ENCODE measurements at regions not wholly inside any gene's neighbourhood (a gene's known extent, or its start where the extent isn't known, plus 50 kb on each side); places are given as distances from the start of the nearest gene placed in this dataset.

GRCh38 chr18:60950634-60951033, 382.6 kb upstream of the CDH20 start:
- no peak overlapping the region for H3K27ac ChIP-seq
- H3K4me3 ChIP-seq, result no peak overlapping the region
- no peaks in the 10 kb centered on the region for H3K9me3 ChIP-seq (replicated peaks)
- no peaks in the 10 kb centered on the region for H3K27me3 ChIP-seq
- DNase-seq, result no peak
- no peaks in the 10 kb centered on the region for H3K36me3 ChIP-seq
- H3K4me1 ChIP-seq, result no peaks in the 10 kb centered on the region

GRCh38 chr18:60951091-60951490, 382.1 kb upstream of the CDH20 start:
- Histone ChIP-seq H3K4me1 (no peaks in the 10 kb centered on the region), H3K36me3 (no peaks in the 10 kb centered on the region), H3K27me3 (no peaks in the 10 kb centered on the region), H3K4me3 (no peak overlapping the region), H3K27ac (no peak overlapping the region), H3K9me3 (replicated peaks) (no peaks in the 10 kb centered on the region)
- DNase-seq, result no peak

DNA sequence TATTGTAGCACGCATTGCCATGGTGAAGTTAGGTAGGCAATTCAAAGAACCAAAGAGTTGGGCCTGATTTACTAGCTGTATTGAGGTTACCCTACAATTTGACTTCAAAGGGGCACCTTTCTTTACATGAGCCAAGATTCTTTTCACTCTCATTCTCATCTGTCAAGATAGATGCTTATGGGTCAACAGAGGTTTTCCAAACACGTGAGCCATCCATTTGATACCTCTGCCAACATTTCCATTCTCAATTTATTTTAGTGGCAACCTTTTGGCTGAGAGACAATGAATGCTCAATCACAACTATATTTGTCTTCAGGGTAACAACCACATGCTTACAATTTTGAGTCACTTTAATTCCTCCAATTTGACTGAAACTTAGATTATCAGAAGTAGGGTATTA, 370.6 kb upstream of the CDH20 start:
- Histone ChIP-seq H3K9me3 (replicated peaks) (no peaks in the 10 kb centered on the region), H3K27me3 (no peaks in the 10 kb centered on the region), H3K4me1 (no peaks in the 10 kb centered on the region), H3K4me3 (no peak overlapping the region), H3K36me3 (no peaks in the 10 kb centered on the region), H3K27ac (no peak overlapping the region)
- DNase-seq, result no peak

- Histone ChIP-seq H3K27me3 (no peaks in the 10 kb centered on the region), H3K4me1 (no peaks in the 10 kb centered on the region), H3K9me3 (replicated peaks) (no peaks in the 10 kb centered on the region), H3K4me3 (no peak overlapping the region), H3K27ac (no peak overlapping the region), H3K36me3 (no peaks in the 10 kb centered on the region)
- no peak for DNase-seq
These were observed 367.4 kb upstream of the CDH20 start for GRCh38 chr18:60965856-60966255.

DNA sequence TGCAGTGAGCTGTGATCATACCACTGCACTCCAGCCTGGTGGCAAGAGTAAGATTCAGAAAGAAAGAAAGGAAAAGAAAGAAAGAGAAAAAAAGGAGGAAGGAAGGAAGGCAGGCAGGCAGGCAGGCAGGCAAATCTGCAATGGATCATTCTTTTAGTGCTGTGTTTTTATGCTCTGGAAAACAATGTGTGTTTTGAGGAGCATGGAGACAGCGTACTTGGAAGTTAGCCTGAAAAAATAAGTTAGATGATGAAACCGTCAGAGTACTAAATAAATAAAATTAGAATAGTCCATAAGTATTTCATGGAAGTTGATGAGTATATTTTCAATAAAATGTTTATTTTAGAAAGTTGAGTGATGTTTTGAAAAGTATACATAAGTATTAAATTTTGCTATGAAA, 366.4 kb upstream of the CDH20 start:
- Histone ChIP-seq H3K27ac (no peak overlapping the region), H3K27me3 (no peaks in the 10 kb centered on the region), H3K9me3 (replicated peaks) (no peaks in the 10 kb centered on the region), H3K4me1 (no peaks in the 10 kb centered on the region), H3K4me3 (no peak overlapping the region), H3K36me3 (no peaks in the 10 kb centered on the region)
- DNase-seq, result no peak

DNA sequence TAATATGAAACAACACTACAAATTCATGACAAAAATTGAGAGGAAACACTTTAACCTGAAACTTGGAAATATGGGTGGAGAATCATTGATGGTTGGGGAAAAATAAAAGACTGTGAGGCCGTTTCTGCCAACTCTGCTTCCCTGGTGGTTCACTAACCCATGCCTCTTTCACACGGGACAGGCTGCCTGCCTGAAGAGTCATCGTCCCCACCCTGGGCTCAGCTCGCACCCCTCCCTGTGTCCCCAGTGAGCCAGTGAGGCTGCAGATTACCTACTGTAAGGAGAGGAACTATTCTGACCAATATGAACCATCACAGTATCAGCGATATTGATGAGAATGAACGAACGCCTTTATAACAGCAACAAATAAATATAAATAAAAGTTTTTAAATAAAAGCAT, 357.8 kb upstream of the CDH20 start:
- Histone ChIP-seq H3K9me3 (replicated peaks) (no peaks in the 10 kb centered on the region), H3K36me3 (no peaks in the 10 kb centered on the region), H3K4me1 (no peaks in the 10 kb centered on the region), H3K27me3 (no peaks in the 10 kb centered on the region), H3K4me3 (no peak overlapping the region), H3K27ac (no peak overlapping the region)
- no peak for DNase-seq

DNA sequence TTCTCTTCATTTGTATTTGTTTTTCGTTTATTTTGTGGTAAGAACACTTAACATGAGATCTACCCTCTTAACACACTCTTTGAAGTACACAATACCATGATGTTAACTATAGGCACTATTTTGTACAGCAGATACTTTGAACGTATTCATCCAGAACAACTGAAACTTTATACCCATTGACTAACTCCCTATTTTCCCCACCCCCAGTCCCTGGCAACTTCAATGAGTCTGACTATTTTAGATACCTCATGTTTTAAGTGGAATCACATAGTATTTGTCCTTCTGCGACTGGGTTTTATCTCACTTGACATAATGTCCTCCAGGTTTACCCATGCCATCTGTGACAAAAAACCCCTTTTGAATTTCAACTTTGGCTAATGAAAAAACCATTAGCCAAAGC, 356.3 kb upstream of the CDH20 start:
- H3K27ac ChIP-seq, result no peak overlapping the region
- no peak for DNase-seq

DNA sequence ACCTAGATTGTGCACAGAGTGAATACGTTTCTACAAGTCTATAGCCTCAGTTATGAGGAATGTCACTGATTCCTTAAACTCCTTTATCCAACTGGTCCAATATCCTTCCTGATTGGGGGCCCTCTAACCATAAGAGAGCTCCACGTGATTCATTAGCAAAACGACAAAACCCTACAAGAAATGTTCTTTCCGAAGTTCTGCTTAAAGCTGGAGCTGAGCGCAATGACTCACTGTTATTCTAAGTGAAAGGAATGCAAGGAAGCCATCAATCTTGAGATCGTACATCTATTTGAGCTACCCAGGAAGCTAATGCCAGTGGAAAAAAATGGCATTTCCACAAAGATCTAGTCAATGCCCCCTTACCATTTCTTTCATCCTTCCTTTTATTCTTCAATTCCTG, 354.9 kb upstream of the CDH20 start:
- H3K27ac ChIP-seq, result no peak overlapping the region
- DNase-seq, result no peak
- no peak overlapping the region for H3K4me3 ChIP-seq
- no peaks in the 10 kb centered on the region for H3K4me1 ChIP-seq
- no peaks in the 10 kb centered on the region for H3K36me3 ChIP-seq
- no peaks in the 10 kb centered on the region for H3K27me3 ChIP-seq
- H3K9me3 ChIP-seq (replicated peaks), result no peaks in the 10 kb centered on the region

More for the DNA sequence above, 356.3 kb upstream of the CDH20 start:
- H3K4me1 ChIP-seq, result no peaks in the 10 kb centered on the region
- no peaks in the 10 kb centered on the region for H3K36me3 ChIP-seq
- H3K4me3 ChIP-seq, result no peak overlapping the region
- H3K27me3 ChIP-seq, result no peaks in the 10 kb centered on the region
- H3K9me3 ChIP-seq (replicated peaks), result no peaks in the 10 kb centered on the region

DNA sequence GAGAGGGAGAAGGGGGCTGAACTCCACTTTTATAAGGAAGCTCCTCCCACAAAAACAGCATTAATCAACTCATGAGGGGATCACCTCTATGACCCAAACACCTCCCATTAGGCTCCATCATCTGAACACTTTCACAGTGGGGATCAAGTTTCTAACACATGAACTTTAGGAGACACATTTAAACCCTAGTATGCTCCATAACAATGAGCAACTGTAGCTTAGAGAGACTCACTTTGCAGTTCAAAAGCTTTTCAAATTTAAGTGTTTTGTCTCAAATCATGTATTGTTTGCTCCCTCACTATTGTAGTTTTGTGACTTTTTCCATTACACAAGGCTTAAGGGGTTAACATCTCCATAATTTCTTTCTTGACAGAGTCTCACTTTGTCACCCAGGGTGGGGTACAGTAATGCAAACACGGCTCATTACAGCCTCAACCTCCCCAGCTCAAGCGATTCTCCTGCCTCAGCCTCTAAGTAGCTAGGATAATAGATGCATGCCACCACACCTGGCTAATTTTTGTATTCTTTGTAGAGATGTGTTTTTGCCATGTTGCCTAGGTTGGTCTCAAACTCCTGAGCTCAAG, 352.7 kb upstream of the CDH20 start:
- Histone ChIP-seq H3K36me3 (no peaks in the 10 kb centered on the region), H3K27ac (no peak overlapping the region), H3K9me3 (replicated peaks) (no peaks in the 10 kb centered on the region), H3K4me3 (no peak overlapping the region), H3K27me3 (no peaks in the 10 kb centered on the region), H3K4me1 (no peaks in the 10 kb centered on the region)
- DNase-seq, result no peak

- Histone ChIP-seq H3K27me3 (no peaks in the 10 kb centered on the region), H3K27ac (no peak overlapping the region), H3K36me3 (no peaks in the 10 kb centered on the region), H3K4me3 (no peak overlapping the region), H3K9me3 (replicated peaks) (no peaks in the 10 kb centered on the region), H3K4me1 (no peaks in the 10 kb centered on the region)
- DNase-seq, result no peak
These were observed 351.4 kb upstream of the CDH20 start for GRCh38 chr18:60981682-60982328.

GRCh38 chr18:60982329-60982695, 350.9 kb upstream of the CDH20 start:
- H3K36me3 ChIP-seq, result no peaks in the 10 kb centered on the region
- DNase-seq, result no peak
- H3K27me3 ChIP-seq, result no peaks in the 10 kb centered on the region
- H3K27ac ChIP-seq, result no peak overlapping the region
- no peaks in the 10 kb centered on the region for H3K4me1 ChIP-seq
- H3K9me3 ChIP-seq (replicated peaks), result no peaks in the 10 kb centered on the region
- H3K4me3 ChIP-seq, result no peak overlapping the region

DNA sequence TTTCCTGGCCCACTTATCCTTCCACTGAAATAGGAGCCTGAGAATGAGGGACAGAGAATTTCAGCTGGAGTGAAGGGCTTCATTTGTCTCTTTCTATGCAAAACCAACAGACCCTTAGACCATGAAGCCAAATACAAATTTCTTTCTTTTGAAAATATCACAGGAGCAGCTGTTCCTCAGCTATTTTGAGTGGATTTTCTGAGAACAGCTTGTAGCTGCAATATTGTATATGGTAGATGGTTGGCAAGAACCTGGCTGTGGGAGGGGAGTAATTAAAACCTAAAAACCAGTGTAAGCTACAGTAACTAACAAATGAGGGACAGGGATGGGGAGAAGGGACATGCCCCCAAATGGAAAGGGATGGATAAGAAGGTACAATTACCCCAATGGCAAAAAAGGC, 350.3 kb upstream of the CDH20 start:
- Histone ChIP-seq H3K27ac (no peak overlapping the region), H3K4me3 (no peak overlapping the region), H3K4me1 (no peaks in the 10 kb centered on the region), H3K27me3 (no peaks in the 10 kb centered on the region), H3K9me3 (replicated peaks) (no peaks in the 10 kb centered on the region), H3K36me3 (no peaks in the 10 kb centered on the region)
- DNase-seq, result no peak

DNA sequence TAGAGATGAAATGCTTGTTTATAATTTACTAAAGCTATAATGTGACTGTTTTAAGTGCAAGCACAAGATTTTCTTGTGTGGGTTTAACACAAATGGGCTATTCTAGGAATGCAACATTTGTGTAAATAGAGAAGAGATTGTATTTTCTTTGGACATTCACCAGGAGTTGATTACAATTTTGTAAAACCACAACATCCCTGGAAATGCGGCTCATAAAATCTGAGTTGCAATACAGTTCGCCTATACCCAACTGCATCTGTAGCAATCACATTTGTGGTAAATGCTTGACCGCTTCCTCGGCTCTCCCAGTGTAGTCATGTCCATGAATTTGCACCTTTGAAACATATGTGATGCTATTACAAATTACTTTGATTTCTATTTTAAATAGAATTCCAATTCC, 348.7 kb upstream of the CDH20 start:
- peak; percentile 0 to 2 for DNase-seq

GRCh38 chr18:60987963-60988362, 345.3 kb upstream of the CDH20 start:
- Histone ChIP-seq H3K4me1 (no peaks in the 10 kb centered on the region), H3K27me3 (no peaks in the 10 kb centered on the region), H3K9me3 (replicated peaks) (no peaks in the 10 kb centered on the region), H3K4me3 (no peak overlapping the region), H3K36me3 (no peaks in the 10 kb centered on the region), H3K27ac (no peak overlapping the region)
- no peak for DNase-seq

More for the DNA sequence above, 348.7 kb upstream of the CDH20 start:
- Histone ChIP-seq H3K36me3 (no peaks in the 10 kb centered on the region), H3K27me3 (no peaks in the 10 kb centered on the region), H3K4me3 (no peak overlapping the region), H3K4me1 (no peaks in the 10 kb centered on the region), H3K27ac (no peak overlapping the region), H3K9me3 (replicated peaks) (no peaks in the 10 kb centered on the region)

DNA sequence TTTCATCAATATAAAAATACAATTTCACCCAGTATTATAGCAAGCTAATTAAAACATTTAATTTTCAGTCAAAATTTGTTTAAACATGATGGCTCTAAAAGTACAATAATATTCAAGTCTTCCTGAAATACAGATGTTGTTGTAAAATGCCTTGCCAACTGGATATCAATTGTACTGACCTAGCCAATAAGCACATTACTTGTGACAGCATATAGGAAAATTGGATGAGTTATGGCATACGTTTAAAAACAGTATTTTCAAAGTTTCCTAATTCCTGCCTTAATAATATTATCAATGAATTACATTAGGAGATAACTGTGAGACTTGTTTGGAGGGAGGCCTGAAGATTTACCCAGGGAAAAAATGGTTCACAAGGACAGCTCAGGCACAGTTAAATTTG, 336.9 kb upstream of the CDH20 start:
- no peak for DNase-seq
- H3K4me1 ChIP-seq, result no peaks in the 10 kb centered on the region
- no peaks in the 10 kb centered on the region for H3K27me3 ChIP-seq
- no peaks in the 10 kb centered on the region for H3K9me3 ChIP-seq (replicated peaks)
- H3K27ac ChIP-seq, result no peak overlapping the region
- no peaks in the 10 kb centered on the region for H3K36me3 ChIP-seq
- H3K4me3 ChIP-seq, result no peak overlapping the region

DNA sequence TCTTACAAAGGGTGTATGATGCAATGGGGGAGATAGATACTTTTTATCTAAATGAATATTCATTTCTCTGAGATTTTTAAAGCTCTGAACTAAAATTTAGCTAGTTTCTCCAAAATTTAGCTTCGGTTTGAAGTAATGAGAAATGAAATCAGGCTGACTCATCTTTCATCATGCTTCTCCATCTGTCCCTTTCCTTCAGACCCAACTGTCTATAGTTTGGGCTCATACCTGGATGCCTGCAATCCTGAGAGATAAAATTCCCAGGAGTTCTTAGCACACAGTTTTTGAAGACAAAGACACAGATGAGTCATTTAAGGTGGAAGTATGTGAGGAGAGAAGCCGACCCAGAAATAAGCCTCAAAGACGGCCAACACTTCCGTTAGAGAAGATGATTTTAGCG, 336.4 kb upstream of the CDH20 start:
- Histone ChIP-seq H3K36me3 (no peaks in the 10 kb centered on the region), H3K4me1 (no peaks in the 10 kb centered on the region), H3K27ac (no peak overlapping the region), H3K9me3 (replicated peaks) (no peaks in the 10 kb centered on the region), H3K4me3 (no peak overlapping the region), H3K27me3 (no peaks in the 10 kb centered on the region)
- DNase-seq, result no peak
